G401 (cell line): ENCODE measurements at regions not wholly inside any gene's neighbourhood (a gene's known extent, or its start where the extent isn't known, plus 50 kb on each side); places are given as distances from the start of the nearest gene placed in this dataset.
A peak's percentile ranks its signal among the peaks of the same experiment; 100 is the strongest.
"Not testable (repeated sequence)": the region's sequence is repeated elsewhere in the genome, so short reads cannot be mapped to it uniquely, and the experiment has no call there.

Experiments used
- DNase-seq: peaks from one replicate; pipeline ENCODE4 v3.0.0-alpha.2; 2015; ENCODE audit warnings: low spot score
- in situ Hi-C: cut with HindIII; loops from 2 replicates; pipeline ENCODE4 v1.10.0; 2016; ENCODE audit warnings: low sequenced_read_pairs, mixed read lengths

GRCh38 chrX:50967736-50968135 lies 57.2 kb downstream of the BMP15 start:
- no peak for DNase-seq
- in situ Hi-C loops, result no loop called here

DNA sequence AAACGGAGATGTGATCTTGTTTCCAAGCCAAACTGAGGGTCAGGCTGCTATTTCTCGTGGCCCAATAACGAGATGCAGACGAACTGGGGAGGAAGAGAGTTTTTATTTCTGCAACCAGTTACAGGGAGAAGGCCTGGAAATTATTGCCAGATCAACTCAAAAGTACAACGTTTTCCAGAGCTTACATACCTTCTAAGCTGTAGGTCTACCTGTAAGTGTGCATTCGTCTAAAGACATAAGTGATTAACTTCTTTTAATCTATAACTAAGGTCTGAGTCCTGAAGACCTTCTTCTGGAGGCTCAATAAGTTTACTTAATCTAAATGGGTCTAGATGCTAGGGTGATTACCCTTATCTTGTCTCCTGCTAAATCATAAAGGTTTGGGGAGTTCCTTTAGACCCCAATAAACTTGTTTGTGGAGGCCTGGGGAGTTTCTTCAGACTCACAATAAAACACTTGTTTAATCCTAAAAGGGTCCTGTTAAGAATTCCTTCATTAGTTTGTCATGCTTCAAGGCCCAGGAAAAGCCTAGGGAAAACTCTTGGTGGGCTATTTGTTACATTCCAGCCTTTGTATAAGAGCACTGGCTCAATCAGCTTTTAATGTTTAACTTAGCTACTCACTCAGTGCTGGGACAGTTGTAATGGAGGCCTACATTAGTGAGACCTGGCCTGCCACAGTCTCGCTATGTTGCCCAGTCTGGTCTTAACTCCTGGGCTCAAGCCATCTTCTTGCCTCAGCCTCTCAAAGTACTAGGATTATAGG lies 58.5 kb downstream of the BMP15 start:
- DNase-seq, in situ Hi-C loops: not testable (repeated sequence)

DNA sequence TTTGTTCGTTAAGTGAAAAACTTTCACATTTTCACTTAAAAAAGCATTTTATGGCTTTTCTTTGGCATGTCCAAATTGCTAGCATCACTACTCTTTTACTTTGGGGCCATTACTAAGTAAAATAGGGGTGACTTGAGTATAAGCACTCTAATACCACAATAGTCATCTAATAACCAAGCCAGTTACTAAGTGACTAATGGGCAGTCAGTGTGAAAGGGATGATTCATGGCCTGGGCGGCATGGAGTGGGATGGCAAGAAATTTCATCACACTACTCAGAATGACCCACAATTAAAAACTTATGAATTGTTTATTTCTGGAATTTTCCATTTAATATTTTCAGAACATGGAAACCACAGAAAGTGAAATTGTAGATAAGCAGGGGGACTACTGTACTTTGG lies 60.9 kb downstream of the BMP15 start:
- in situ Hi-C loops, result no loop called here
- DNase-seq, result no peak

DNA sequence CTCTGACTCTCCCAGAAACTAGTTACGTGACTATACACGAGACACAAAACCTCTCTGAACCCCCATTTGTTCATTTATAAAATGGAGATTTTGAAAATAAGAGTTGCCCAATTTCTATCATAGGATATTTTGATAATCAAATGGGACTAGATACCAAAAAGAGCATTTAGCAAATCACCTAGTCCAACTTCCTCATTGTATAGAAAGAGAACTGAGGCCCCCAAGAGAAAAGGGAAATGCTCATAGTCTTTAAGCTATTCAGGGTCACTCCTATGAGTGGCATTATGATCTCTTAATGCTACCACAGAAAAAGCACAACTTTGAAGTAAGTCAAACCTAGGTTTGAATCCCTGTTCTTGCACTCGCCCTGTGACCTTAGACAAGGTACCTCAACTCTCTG lies 62.7 kb downstream of the BMP15 start:
- in situ Hi-C loops, result no loop called here
- no peak for DNase-seq

- peak; percentile 79 for DNase-seq
- in situ Hi-C loops, result no loop called here
Observed at GRCh38 chrX:50978920-50979682, 68.6 kb downstream of the BMP15 start.

- DNase-seq, result no peak
- in situ Hi-C loops, result no loop called here
Observed at GRCh38 chrX:50980251-50980650, 69.7 kb downstream of the BMP15 start.

- peak; percentile 54 for DNase-seq
- in situ Hi-C loops, result no loop called here
Observed at GRCh38 chrX:50988649-50989048, 78.1 kb downstream of the BMP15 start.

GRCh38 chrX:50996930-50997329 lies 86.4 kb downstream of the BMP15 start:
- in situ Hi-C loops, result no loop called here
- DNase-seq, result no peak

- DNase-seq, in situ Hi-C loops: not testable (repeated sequence)
Observed at GRCh38 chrX:51000384-51000783, 89.8 kb downstream of the BMP15 start.

DNA sequence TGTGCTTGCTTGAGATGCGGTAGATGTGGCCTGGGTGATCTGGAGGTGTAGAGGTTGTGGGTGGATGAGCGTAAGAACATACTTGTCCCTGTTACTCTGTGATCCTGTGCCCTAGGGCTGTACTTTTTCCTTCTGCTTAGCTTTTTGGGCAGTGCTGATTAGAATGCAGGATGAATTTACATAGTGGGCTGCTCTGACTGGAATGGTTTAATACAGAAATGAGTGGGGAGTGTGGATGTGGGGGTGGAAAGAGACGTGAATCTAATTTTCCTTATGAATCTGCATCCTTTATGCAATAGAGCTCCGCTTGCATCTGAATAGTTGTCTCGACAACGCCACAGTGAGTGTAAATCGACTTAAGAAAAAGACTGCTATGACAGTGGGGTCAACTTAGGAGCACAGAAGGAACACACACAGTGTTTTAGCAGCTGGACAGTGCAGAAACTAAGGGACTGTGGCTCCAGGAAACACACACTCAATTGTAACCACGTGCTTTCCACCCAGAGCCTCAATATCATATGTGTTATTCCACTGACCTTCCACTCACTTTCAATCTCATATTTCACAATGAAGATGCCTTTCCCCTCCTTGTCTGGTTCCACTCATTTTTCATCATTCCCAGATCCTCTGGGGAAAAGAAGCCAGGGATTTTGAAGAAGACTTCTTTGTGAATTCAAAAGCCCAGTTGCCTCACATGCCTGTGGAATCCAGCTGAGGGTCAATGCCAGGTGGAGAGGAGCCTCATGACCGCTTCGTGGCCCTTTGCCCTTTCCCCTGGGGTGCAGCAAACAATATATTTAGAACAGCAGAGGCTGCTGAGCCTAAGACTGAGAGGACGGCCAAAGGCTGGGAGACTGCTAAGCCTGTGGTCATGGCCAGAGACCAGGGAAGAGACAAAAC lies 91.4 kb downstream of the BMP15 start:
- in situ Hi-C loops, DNase-seq: not testable (repeated sequence)

GRCh38 chrX:51006064-51006463 lies 95.5 kb downstream of the BMP15 start:
- no peak for DNase-seq
- in situ Hi-C loops, result no loop called here

DNA sequence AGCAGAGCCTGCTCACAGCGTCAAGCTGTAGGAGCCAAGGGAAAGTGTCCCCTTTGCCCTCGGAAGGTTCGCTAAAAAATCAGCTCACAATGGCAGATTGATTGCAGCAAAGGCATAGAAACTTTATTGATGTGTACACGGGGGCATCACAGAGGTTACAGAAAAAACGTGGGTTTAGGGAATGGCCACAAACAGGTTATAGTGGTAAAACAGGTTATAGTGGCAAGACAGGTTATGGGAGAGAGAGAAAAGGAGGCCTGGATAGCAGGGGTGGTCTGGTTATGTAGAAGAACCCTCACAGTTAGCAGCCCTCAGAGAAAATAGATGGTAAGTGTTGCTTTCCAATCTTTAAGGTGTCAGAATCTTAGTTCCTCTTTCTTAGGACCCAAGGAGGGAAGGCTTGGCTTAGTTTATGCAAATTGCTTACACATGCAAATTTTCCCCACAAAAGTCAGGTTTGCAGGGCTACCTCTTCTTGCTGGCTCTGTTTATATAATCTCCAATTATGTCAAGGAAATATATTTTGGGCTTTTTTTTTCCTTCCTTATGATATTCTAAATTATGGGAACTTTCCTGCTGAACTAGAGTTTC lies 113.7 kb downstream of the BMP15 start:
- in situ Hi-C loops, result no loop called here
- no peak for DNase-seq

DNA sequence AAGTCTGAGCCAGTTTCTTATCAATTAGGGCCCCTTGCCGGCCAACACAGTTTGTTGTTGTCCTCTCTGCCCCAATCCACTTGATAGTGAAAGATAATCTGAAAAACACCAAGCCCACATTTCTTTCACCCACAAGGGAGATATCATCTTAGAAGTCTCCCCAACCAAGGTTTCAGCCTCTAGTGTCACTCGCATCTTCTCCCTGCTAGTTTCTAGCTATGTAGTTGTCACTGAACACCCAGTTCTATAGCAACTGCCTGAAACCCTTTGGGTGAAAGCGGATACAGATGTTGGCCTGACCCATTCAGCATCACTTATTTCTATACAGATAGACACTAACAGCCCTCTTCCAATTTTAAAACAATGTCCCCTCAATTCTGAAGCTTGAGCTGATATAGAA lies 116.3 kb downstream of the BMP15 start:
- in situ Hi-C loops, result no loop called here
- DNase-seq, result no peak

DNA sequence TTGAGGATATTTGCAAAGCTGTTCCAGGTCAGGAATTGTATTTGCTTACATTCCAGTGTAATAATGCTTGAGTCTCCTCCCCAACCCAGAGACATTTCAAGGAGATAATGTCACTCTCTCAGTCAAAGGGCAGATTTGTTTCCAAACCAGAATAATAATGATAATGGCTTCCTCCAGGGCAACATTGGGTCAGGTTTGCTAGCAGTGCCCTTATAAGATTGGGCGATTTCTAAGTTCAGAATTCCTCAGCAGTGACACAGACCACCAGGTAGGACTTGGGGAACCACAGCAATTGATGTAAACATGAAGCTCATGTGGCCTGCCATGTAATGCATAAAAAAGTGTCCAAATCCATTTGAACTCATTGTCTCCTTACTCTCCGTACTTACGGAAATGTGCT lies 125.2 kb downstream of the BMP15 start:
- no peak for DNase-seq
- in situ Hi-C loops, result no loop called here

GRCh38 chrX:51047950-51048349 lies 137.4 kb downstream of the BMP15 start:
- in situ Hi-C loops, result no loop called here

GRCh38 chrX:51053741-51054140 lies 143.2 kb downstream of the BMP15 start:
- DNase-seq, result no peak
- in situ Hi-C loops, result no loop called here

More at GRCh38 chrX:51047950-51048349, 137.4 kb downstream of the BMP15 start:
- DNase-seq, result no peak

GRCh38 chrX:51098046-51098445 lies 187.5 kb downstream of the BMP15 start:
- in situ Hi-C loops, result no loop called here

DNA sequence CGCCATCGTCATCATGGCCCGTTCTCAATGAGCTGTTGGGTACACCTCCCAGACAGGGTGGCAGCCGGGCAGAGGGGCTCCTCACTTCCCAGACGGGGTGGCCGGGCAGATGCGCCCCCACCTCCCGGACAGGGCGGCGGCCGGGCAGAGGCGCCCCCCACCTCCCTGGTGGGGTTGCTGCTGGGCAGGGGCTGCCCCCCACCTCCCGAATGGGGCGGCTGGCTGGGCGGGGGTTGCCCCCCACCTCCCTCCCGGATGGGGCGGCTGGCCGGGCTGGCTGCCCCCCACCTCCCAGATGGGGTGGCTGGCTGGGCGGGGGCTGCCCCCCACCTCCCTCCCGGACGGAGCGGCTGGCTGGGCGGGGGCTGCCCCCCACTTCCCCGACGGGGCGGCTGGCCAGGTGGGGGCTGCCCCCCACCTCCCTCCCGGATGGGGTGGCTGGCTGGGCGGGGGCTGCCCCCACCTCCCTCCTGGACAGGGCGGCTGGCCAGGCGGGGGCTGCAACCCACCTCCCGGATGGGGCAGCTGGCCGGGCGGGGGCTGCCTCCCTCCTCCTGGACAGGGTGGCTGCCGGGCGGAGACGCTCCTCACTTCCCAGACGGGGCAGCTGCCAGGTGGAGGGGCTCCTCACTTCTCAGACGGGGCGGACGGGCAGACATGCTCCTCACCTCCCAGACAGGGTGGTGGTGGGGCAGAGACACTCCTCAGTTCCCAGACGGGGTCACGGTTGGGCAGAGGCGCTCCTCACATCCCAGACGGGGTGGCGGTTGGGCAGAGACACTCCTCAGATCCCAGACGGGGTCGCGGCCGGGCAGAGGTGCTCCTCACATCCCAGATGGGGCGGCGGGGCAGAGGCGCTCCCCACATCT lies 208.8 kb downstream of the BMP15 start:
- DNase-seq, in situ Hi-C loops: not testable (repeated sequence)

More at GRCh38 chrX:51098046-51098445, 187.5 kb downstream of the BMP15 start:
- DNase-seq, result peak; percentile 74
